ENCODE measurements at regions not wholly inside any gene's neighbourhood (a gene's known extent, or its start where the extent isn't known, plus 50 kb on each side); places are given as distances from the start of the nearest gene placed in this dataset.

DNA sequence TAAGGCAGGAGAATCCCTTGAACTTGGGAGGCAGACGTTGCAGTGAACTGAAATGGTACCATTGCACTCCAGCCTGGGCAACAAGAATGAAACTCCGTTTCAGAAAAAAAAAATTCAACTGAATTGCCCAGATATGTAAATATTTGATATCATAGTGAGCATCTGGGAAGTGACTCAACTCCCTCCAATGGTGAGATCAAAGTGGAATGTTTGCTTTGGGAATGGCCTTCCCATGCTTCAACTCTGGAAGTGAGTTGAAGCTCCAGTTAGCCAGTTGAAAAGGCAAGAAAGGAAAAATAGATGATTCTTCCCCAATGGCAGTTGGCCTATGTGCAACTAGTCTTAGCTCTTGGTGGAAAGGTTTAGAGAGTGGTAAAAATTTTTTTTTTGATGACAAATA is 131.6 kb upstream of the CMC1 start:
- TF ChIP-seq POLR2AphosphoS5 (IDR thresholded peaks at IDR 0.05) = no peak
- TF ChIP-seq, protein P1, sequence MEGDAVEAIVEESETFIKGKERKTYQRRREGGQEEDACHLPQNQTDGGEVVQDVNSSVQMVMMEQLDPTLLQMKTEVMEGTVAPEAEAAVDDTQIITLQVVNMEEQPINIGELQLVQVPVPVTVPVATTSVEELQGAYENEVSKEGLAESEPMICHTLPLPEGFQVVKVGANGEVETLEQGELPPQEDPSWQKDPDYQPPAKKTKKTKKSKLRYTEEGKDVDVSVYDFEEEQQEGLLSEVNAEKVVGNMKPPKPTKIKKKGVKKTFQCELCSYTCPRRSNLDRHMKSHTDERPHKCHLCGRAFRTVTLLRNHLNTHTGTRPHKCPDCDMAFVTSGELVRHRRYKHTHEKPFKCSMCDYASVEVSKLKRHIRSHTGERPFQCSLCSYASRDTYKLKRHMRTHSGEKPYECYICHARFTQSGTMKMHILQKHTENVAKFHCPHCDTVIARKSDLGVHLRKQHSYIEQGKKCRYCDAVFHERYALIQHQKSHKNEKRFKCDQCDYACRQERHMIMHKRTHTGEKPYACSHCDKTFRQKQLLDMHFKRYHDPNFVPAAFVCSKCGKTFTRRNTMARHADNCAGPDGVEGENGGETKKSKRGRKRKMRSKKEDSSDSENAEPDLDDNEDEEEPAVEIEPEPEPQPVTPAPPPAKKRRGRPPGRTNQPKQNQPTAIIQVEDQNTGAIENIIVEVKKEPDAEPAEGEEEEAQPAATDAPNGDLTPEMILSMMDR (IDR thresholded peaks at IDR 0.05) = no peak
- no peak for TF ChIP-seq POLR2A (IDR thresholded peaks at IDR 0.05)
- TF ChIP-seq EP300 (IDR thresholded peaks at IDR 0.05) = no peak
